ENCODE measurements at regions not wholly inside any gene's neighbourhood (a gene's known extent, or its start where the extent isn't known, plus 50 kb on each side); places are given as distances from the start of the nearest gene placed in this dataset.

GRCh38 chr13:68046903-68047302 lies 816.8 kb upstream of the PCDH9 start:
- TF ChIP-seq, protein P1, sequence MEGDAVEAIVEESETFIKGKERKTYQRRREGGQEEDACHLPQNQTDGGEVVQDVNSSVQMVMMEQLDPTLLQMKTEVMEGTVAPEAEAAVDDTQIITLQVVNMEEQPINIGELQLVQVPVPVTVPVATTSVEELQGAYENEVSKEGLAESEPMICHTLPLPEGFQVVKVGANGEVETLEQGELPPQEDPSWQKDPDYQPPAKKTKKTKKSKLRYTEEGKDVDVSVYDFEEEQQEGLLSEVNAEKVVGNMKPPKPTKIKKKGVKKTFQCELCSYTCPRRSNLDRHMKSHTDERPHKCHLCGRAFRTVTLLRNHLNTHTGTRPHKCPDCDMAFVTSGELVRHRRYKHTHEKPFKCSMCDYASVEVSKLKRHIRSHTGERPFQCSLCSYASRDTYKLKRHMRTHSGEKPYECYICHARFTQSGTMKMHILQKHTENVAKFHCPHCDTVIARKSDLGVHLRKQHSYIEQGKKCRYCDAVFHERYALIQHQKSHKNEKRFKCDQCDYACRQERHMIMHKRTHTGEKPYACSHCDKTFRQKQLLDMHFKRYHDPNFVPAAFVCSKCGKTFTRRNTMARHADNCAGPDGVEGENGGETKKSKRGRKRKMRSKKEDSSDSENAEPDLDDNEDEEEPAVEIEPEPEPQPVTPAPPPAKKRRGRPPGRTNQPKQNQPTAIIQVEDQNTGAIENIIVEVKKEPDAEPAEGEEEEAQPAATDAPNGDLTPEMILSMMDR (IDR thresholded peaks at IDR 0.05; ENCODE audit: low read depth, low read length): no peak
- no peak for TF ChIP-seq EZH2phosphoT487 (IDR thresholded peaks at IDR 0.05; ENCODE audit: low read depth)
